Natural killer cell (primary cell): ENCODE measurements at regions not wholly inside any gene's neighbourhood (a gene's known extent, or its start where the extent isn't known, plus 50 kb on each side); places are given as distances from the start of the nearest gene placed in this dataset.

Experiments
- ATAC-seq, 3 donors: fragments of 150-1000 bp in 2 of 3; fragments of 200-7000 bp in 1 of 3; cut with Tn5 transposase; 1 replicate in 1 of 3; 2 replicates in 2 of 3; pipeline ENCODE4 v1.10.0; 2021; ENCODE audit warnings: mild to moderate bottlenecking in 2 of 3, moderate library complexity in 2 of 3
- DNase-seq, 2 donors: peaks; one replicate each; pipeline versions ENCODE4 v3.0.0 to v3.0.0-alpha.2; 2013 to 2021; ENCODE audit warnings: mixed read lengths in 1 of 2
- H3K27ac ChIP-seq: one replicate; pipeline ENCODE4 v1.5.1; 2013; ENCODE audit warnings: mild to moderate bottlenecking, low read length
- H3K27me3 ChIP-seq: one replicate; pipeline ENCODE4 v1.6.1; 2013; ENCODE audit warnings: low read length; ENCODE audit not compliant: control insufficient read depth, insufficient read depth
- H3K36me3 ChIP-seq: one replicate; pipeline ENCODE4 v1.6.1; 2013; ENCODE audit warnings: low read length; ENCODE audit not compliant: control insufficient read depth, insufficient read depth
- H3K4me1 ChIP-seq: one replicate; pipeline ENCODE4 v1.6.1; 2013; ENCODE audit warnings: low read length; ENCODE audit not compliant: control insufficient read depth, insufficient read depth
- H3K4me3 ChIP-seq: one replicate; pipeline ENCODE4 v1.5.1; 2013; ENCODE audit warnings: low read length
- H3K9me3 ChIP-seq: one replicate; pipeline ENCODE4 v1.6.1; 2013; ENCODE audit warnings: low read length; ENCODE audit not compliant: control insufficient read depth, insufficient read depth
- H3K27ac Mint-ChIP-seq, 2 donors: one replicate each; pipeline ENCODE4 v1.8.0; 2022; ENCODE audit warnings: mild to moderate bottlenecking in 2 of 2, mixed read lengths in 2 of 2, moderate library complexity in 1 of 2
- H3K27me3 Mint-ChIP-seq, 2 donors: one replicate each; pipeline ENCODE4 v1.8.0; 2022; ENCODE audit warnings: low read depth in 2 of 2, mixed read lengths in 2 of 2
- H3K36me3 Mint-ChIP-seq: one replicate; pipeline ENCODE4 v1.8.0; 2022; ENCODE audit warnings: mixed read lengths
- H3K4me1 Mint-ChIP-seq, 2 donors: one replicate each; pipeline ENCODE4 v1.8.0; 2022; ENCODE audit warnings: mixed read lengths in 2 of 2
- H3K4me3 Mint-ChIP-seq: one replicate; pipeline ENCODE4 v1.8.0; 2022; ENCODE audit warnings: mild to moderate bottlenecking, moderate library complexity, mixed read lengths
- H3K9me3 Mint-ChIP-seq, 2 donors: one replicate each; pipeline ENCODE4 v1.8.0; 2022; ENCODE audit warnings: mixed read lengths in 2 of 2
- WGBS: methylation state at CpG from one replicate; pipeline ENCODE4 v1.1.7; 2013; ENCODE audit warnings: missing lambda C conversion rate; ENCODE audit not compliant: insufficient coverage; 5-methylcytosine and 5-hydroxymethylcytosine counted together
- intact Hi-C: fragments of 100-400 bp; cut with micrococcal nuclease; formaldehyde crosslinking; loops from one replicate; pipeline ENCODE4 v1.14.2; 2022
- TF ChIP-seq, protein P1 (sequence below): fragments of 200-600 bp; IDR thresholded peaks from one replicate; pipeline ENCODE4 v1.8.0; 2022; ENCODE audit warnings: antibody characterized with exemption

DNA sequence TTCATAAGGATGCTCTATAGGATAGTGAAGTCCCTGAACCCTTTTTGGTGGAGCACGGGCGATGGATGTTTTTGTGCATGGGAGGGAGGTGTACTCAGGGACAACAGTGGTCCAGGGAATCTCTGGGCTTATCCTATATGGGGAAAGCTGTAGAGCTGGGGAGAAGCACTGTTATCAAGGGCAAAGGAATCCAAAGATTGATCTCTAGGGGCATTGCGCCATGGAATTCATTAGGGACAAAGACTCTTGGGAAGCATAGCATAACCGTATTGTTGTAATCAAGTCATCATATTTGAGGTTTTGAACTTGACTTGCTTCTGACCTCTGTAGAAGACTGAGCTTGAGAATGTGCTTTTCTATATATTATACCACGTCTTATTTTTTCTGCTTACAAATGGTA is 172.9 kb upstream of the ZFHX3 start:
- intact Hi-C loops: no loop called here
- Histone ChIP-seq H3K27ac (no peak overlapping the region), H3K27me3 (no peaks in the 10 kb centered on the region), H3K9me3 (no peaks in the 10 kb centered on the region), H3K4me3 (no peak overlapping the region), H3K4me1 (no peaks in the 10 kb centered on the region), H3K36me3 (no peaks in the 10 kb centered on the region)
- DNase-seq: no peak
- Mint-ChIP-seq H3K27ac (no peak overlapping the region), H3K4me1 (no peaks in the 10 kb centered on the region), H3K27me3 (peaks cover 9% of the 10 kb centered on the region in 2 donors), H3K36me3 (no peaks in the 10 kb centered on the region), H3K4me3 (no peak overlapping the region), H3K9me3 (no peaks in the 10 kb centered on the region)
- WGBS: 95% methylated on average over 5 of the region's 5 CpGs
- TF ChIP-seq, protein P1, sequence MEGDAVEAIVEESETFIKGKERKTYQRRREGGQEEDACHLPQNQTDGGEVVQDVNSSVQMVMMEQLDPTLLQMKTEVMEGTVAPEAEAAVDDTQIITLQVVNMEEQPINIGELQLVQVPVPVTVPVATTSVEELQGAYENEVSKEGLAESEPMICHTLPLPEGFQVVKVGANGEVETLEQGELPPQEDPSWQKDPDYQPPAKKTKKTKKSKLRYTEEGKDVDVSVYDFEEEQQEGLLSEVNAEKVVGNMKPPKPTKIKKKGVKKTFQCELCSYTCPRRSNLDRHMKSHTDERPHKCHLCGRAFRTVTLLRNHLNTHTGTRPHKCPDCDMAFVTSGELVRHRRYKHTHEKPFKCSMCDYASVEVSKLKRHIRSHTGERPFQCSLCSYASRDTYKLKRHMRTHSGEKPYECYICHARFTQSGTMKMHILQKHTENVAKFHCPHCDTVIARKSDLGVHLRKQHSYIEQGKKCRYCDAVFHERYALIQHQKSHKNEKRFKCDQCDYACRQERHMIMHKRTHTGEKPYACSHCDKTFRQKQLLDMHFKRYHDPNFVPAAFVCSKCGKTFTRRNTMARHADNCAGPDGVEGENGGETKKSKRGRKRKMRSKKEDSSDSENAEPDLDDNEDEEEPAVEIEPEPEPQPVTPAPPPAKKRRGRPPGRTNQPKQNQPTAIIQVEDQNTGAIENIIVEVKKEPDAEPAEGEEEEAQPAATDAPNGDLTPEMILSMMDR: no peak
- ATAC-seq: no peak

DNA sequence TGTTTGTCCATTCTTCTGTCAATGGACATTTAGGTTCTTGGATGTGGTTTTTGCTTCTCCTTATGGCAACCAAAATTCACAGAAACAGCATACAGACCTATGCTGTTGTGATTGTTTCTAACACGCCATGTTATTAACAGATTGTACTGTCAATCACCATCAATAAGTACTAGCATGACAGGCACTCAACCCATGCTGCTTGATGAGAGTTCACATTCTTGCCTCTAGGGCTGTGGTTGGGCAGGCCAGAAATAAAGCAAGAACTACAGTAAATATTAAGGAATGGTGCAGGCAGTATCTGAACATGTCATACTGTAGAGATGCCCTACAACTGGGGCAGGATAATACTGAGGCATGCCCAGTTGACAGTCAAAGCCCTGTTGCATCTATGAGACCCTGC is 171.2 kb upstream of the ZFHX3 start:
- no peaks in the 10 kb centered on the region for H3K4me1 ChIP-seq
- TF ChIP-seq, protein P1: no peak
- no peaks in the 10 kb centered on the region for H3K9me3 Mint-ChIP-seq
- H3K36me3 ChIP-seq: no peaks in the 10 kb centered on the region
- H3K27ac ChIP-seq: no peak overlapping the region
- H3K36me3 Mint-ChIP-seq: no peaks in the 10 kb centered on the region
- no peak overlapping the region for H3K4me3 ChIP-seq
- H3K27ac Mint-ChIP-seq: no peak overlapping the region
- DNase-seq: no peak
- H3K27me3 Mint-ChIP-seq: peaks cover 9 to 12% of the 10 kb centered on the region in 2 donors
- no peaks in the 10 kb centered on the region for H3K9me3 ChIP-seq
- intact Hi-C loops: no loop called here
- no peaks in the 10 kb centered on the region for H3K27me3 ChIP-seq
- no peak overlapping the region for H3K4me3 Mint-ChIP-seq
- WGBS: 100% methylated on average over 1 of the region's 1 CpG
- no peaks in the 10 kb centered on the region for H3K4me1 Mint-ChIP-seq
- ATAC-seq: no peak

DNA sequence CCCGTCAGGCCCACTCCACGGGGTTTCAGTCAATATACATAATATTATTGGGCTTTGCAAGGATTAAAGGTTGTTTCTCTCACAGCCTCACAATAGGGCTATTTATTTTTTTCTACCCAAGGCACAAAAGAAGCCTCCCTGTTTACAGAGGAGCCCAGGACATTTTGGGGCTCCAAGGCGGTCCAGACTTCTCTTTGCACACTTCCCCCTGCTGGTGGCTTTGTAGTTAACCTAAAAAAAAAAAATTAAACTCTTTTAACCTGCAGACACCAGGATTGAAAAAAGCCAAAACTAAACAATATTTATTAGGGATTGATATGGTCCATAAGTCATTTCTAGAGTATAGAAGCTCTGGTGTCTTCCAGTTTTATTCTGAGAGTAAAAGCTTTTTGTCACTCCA is 169.7 kb upstream of the ZFHX3 start:
- H3K4me3 Mint-ChIP-seq: no peak overlapping the region
- H3K4me1 Mint-ChIP-seq: no peaks in the 10 kb centered on the region
- no peak overlapping the region for H3K27ac ChIP-seq
- no peaks in the 10 kb centered on the region for H3K36me3 Mint-ChIP-seq
- no peaks in the 10 kb centered on the region for H3K9me3 ChIP-seq
- no peaks in the 10 kb centered on the region for H3K4me1 ChIP-seq
- ATAC-seq (no peak), DNase-seq (no peak)
- H3K27ac Mint-ChIP-seq: no peak overlapping the region
- 80% methylated on average over 3 of the region's 3 CpGs for WGBS
- TF ChIP-seq, protein P1: no peak
- no peaks in the 10 kb centered on the region for H3K36me3 ChIP-seq
- H3K4me3 ChIP-seq: no peak overlapping the region
- H3K27me3 ChIP-seq: no peaks in the 10 kb centered on the region
- H3K9me3 Mint-ChIP-seq: no peaks in the 10 kb centered on the region
- intact Hi-C loops: no loop called here
- peaks cover 9 to 14% of the 10 kb centered on the region in 2 donors for H3K27me3 Mint-ChIP-seq

DNA sequence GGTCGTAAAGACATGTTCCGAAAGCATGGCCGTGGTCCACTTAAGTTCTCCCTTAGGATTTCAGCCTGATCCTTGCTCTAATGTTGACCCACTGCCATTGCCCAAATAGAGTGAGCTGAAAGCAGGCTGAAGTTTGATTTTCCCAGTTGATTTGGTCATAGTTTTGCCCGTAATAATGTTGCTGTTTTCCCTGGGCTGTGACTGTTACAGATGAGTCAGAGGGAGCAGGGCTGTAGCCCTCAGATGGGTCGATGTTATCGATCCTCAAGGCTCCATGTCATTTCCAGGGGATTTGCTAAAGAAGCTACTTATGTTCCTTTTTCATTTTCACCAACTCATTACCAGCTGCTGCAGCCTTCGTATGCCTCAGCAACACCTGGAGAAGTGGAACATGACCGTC is 169.0 kb upstream of the ZFHX3 start:
- Histone ChIP-seq H3K36me3 (no peaks in the 10 kb centered on the region), H3K4me1 (no peaks in the 10 kb centered on the region), H3K27me3 (no peaks in the 10 kb centered on the region), H3K4me3 (no peak overlapping the region), H3K9me3 (no peaks in the 10 kb centered on the region), H3K27ac (no peak overlapping the region)
- TF ChIP-seq, protein P1: no peak
- Mint-ChIP-seq H3K36me3 (no peaks in the 10 kb centered on the region), H3K4me1 (no peaks in the 10 kb centered on the region), H3K4me3 (no peak overlapping the region), H3K27ac (no peak overlapping the region), H3K9me3 (no peaks in the 10 kb centered on the region), H3K27me3 (peaks cover 1 to 13% of the 10 kb centered on the region in 2 donors)
- no peak for ATAC-seq
- DNase-seq: no peak
- 89% methylated on average over 8 of the region's 8 CpGs for WGBS
- intact Hi-C loops: no loop called here
